Ectodermal cell (in vitro differentiated cells): ENCODE measurements at regions not wholly inside any gene's neighbourhood (a gene's known extent, or its start where the extent isn't known, plus 50 kb on each side); places are given as distances from the start of the nearest gene placed in this dataset.

ENCODE experiments used
- H3K27ac ChIP-seq: 2 replicates; pipeline ENCODE4 v1.7.0; 2013; ENCODE audit warnings: mild to moderate bottlenecking, low read depth, low read length; ENCODE audit not compliant: insufficient read depth, poor library complexity, severe bottlenecking
- H3K27me3 ChIP-seq: 2 replicates; pipeline ENCODE4 v1.7.0; 2013; ENCODE audit warnings: mild to moderate bottlenecking, low read length; ENCODE audit not compliant: insufficient read depth, control insufficient read depth, poor library complexity, severe bottlenecking
- H3K36me3 ChIP-seq: one replicate; pipeline ENCODE4 v1.7.0; 2013; ENCODE audit warnings: low read length; ENCODE audit not compliant: control insufficient read depth, insufficient read depth
- H3K4me1 ChIP-seq: one replicate; pipeline ENCODE4 v1.7.0; 2013; ENCODE audit warnings: low read length; ENCODE audit not compliant: control insufficient read depth, insufficient read depth
- H3K4me3 ChIP-seq: 2 replicates; pipeline ENCODE4 v1.7.0; 2013; ENCODE audit warnings: low read depth, low read length, control low read depth; ENCODE audit not compliant: insufficient read depth
- H3K9me3 ChIP-seq: 2 replicates; pipeline ENCODE4 v1.7.0; 2013; ENCODE audit warnings: mild to moderate bottlenecking, low read length, moderate library complexity; ENCODE audit not compliant: control insufficient read depth
- WGBS, 2 experiments: methylation state at CpG; one replicate each; pipeline ENCODE4 v1.1.7; 2013; ENCODE audit warnings: missing lambda C conversion rate in 2 of 2; 5-methylcytosine and 5-hydroxymethylcytosine counted together

GRCh38 chr5:28473531-28474107 is 1435.2 kb upstream of the CDH9 start:
- Histone ChIP-seq H3K4me3 (no peak overlapping the region), H3K27ac (no peak overlapping the region), H3K27me3 (no peaks in the 10 kb centered on the region), H3K4me1 (no peaks in the 10 kb centered on the region), H3K9me3 (no peaks in the 10 kb centered on the region), H3K36me3 (no peaks in the 10 kb centered on the region)
- WGBS, 2 experiments, result 69 to 72% methylated on average over 2 of the region's 4 CpGs

DNA sequence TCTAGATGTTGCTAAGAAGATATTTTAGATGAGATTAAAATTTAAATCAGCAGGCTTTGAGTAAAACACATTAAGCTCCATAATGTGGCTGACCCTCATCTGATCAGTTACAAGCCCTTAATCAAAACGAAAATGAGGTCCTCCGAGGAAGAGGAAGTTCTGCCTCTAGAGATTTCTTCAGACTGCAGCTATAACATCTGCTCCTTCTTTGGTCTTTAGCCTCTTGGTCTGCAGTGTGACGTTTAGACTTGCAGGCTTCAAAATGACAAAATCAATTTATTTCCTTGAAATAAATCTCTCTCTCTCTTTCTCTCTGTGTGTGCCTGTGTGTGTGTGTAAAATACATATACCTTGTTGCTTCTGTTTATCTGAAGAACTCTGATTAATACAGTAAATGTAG is 1429.8 kb upstream of the CDH9 start:
- no peaks in the 10 kb centered on the region for H3K9me3 ChIP-seq
- 96 to 97% methylated on average over 3 of the region's 3 CpGs for WGBS, 2 experiments
- no peaks in the 10 kb centered on the region for H3K4me1 ChIP-seq
- no peak overlapping the region for H3K27ac ChIP-seq
- H3K27me3 ChIP-seq, result no peaks in the 10 kb centered on the region
- no peak overlapping the region for H3K4me3 ChIP-seq
- no peaks in the 10 kb centered on the region for H3K36me3 ChIP-seq

GRCh38 chr5:28463728-28464127 is 1425.3 kb upstream of the CDH9 start:
- Histone ChIP-seq H3K27ac (no peak overlapping the region), H3K36me3 (no peaks in the 10 kb centered on the region), H3K9me3 (no peaks in the 10 kb centered on the region), H3K4me1 (no peaks in the 10 kb centered on the region), H3K27me3 (no peaks in the 10 kb centered on the region), H3K4me3 (no peak overlapping the region)
- WGBS, 2 experiments, result 83 to 89% methylated on average over 1 to 3 of the region's 4 CpGs

DNA sequence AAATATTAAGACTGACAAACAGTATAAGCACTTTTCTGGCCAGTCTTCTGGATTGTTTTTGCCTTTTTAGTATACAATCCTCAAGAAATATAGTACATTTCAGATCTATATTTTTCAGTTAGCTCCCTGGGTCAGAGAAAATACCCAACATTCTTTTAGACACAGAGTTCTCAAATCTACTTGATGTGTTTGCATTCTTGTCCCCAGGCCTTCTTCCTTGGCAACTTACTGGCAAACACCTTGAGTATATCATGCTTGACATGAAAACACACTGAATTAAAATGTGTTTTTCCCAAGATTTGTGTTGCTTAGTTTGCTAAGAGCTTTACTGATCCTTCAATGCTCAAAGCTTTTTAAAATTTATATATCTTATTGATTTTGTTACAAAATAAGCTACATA is 1413.1 kb upstream of the CDH9 start:
- H3K9me3 ChIP-seq, result no peaks in the 10 kb centered on the region
- H3K27me3 ChIP-seq, result no peaks in the 10 kb centered on the region
- H3K36me3 ChIP-seq, result no peaks in the 10 kb centered on the region
- no peak overlapping the region for H3K4me3 ChIP-seq
- no peaks in the 10 kb centered on the region for H3K4me1 ChIP-seq
- H3K27ac ChIP-seq, result no peak overlapping the region

DNA sequence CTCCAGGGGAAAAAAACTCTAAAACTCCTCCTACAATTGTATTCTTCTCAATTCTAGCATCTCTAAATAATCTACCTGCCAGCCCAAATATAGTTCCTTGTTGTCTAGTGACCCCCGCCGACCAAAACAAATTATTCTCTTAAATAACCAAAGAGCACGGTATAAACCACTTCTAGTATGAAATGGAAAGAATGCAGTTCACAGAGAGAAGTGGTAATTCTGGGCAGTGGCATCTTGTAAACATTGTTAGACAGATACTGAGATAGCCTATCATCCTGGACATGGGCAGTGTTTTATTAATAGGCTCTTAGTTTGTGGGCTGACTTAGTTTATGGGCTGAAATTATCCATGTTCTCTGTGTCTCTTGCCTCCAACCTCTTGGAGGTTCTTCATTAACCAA is 1412.6 kb upstream of the CDH9 start:
- WGBS, 2 experiments, result 86% methylated on average over 2 of the region's 3 CpGs
- no peaks in the 10 kb centered on the region for H3K27me3 ChIP-seq
- H3K9me3 ChIP-seq, result no peaks in the 10 kb centered on the region
- H3K36me3 ChIP-seq, result no peaks in the 10 kb centered on the region
- no peak overlapping the region for H3K27ac ChIP-seq
- no peak overlapping the region for H3K4me3 ChIP-seq
- no peaks in the 10 kb centered on the region for H3K4me1 ChIP-seq

DNA sequence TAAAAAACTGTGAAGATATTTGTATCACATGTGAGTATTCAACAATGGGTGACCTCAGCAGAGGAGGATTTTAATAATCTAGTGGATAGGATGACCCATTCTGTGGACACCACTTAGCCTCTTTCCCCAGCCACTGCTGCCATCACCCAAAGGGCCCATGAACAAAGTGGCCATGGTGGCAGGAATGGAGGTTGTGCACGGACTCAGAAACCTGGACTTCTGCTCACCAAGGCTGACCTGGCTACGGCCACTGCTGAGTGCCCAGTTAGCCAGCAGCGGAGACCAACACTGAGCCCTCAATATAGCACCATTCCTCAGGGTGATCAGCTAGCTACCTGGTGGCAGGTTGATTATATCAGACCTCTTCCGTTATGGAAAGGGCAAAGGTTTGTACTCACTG is 1410.4 kb upstream of the CDH9 start:
- no peaks in the 10 kb centered on the region for H3K36me3 ChIP-seq
- no peak overlapping the region for H3K4me3 ChIP-seq
- no peaks in the 10 kb centered on the region for H3K4me1 ChIP-seq
- H3K27me3 ChIP-seq, result no peaks in the 10 kb centered on the region
- H3K27ac ChIP-seq, result no peak overlapping the region
- H3K9me3 ChIP-seq, result no peaks in the 10 kb centered on the region
- 94 to 96% methylated on average over 4 of the region's 4 CpGs for WGBS, 2 experiments

- WGBS, 2 experiments, result 93 to 97% methylated on average over 5 of the region's 5 CpGs
These were observed 1392.3 kb upstream of the CDH9 start for GRCh38 chr5:28430565-28431178.

DNA sequence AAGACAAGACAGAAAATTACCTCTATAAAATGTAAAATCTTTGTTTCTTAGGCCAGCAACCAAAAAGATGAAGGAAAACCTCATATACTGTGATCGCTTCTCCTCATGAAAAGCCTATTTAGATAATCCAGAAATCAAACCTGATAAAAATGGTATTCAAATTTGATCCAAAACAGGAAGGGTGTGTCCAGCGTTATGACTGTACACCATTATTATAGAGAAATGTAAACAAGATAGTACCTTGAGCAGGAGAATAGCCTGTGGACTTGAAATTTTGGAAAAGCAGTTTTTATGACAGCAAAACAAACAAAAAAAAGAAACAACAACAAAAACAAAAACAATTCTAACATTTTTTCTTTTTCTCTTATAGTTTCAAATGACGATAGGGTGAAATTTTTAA is 1382.8 kb upstream of the CDH9 start:
- Histone ChIP-seq H3K27me3 (no peaks in the 10 kb centered on the region), H3K4me3 (no peak overlapping the region), H3K27ac (no peak overlapping the region), H3K36me3 (no peaks in the 10 kb centered on the region), H3K4me1 (no peaks in the 10 kb centered on the region), H3K9me3 (no peaks in the 10 kb centered on the region)
- WGBS, 2 experiments, result 80 to 100% methylated on average over 2 of the region's 3 CpGs

More at GRCh38 chr5:28430565-28431178, 1392.3 kb upstream of the CDH9 start:
- H3K27me3 ChIP-seq, result no peaks in the 10 kb centered on the region
- no peaks in the 10 kb centered on the region for H3K4me1 ChIP-seq
- peaks cover 5% of the 10 kb centered on the region for H3K36me3 ChIP-seq
- no peaks in the 10 kb centered on the region for H3K9me3 ChIP-seq
- no peak overlapping the region for H3K27ac ChIP-seq
- no peak overlapping the region for H3K4me3 ChIP-seq

DNA sequence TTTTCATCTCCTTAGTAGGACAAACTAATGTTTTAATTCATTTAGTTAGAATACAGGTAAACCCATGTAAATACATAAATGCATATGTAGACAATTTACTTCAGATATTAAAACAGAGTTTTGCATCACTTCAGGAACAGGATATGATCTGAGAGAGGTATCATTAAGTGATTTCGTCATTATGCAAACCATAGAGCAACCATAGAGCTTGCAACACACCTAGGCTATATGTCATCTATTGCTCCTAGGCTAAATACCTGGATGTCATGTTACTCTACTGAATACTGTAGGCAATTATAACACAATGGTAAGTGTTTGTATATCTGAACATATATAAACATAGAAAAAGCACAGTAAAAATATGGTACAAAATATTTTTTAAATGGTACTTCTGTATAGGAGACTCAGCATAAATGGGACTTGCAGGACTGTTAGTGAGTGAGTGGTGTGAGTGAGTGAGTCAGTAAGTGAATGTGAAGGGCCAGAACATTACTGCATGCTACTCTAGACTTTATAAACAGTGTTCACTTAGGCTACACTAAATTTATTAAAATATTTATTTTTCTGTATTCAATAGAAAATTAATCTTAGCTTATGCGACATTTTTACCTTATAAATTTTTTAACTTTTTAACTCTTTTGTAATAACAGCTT is 1377.5 kb upstream of the CDH9 start:
- Histone ChIP-seq H3K4me3 (no peak overlapping the region), H3K4me1 (no peaks in the 10 kb centered on the region), H3K9me3 (no peaks in the 10 kb centered on the region), H3K36me3 (no peaks in the 10 kb centered on the region), H3K27ac (no peak overlapping the region), H3K27me3 (no peaks in the 10 kb centered on the region)
- whole genome bisulfite sequencing, 2 experiments, result 94% methylated on average over 2 of the region's 2 CpGs; no CpG with 5 or more reads in 1 of the 2 experiments

GRCh38 chr5:28414619-28415018 is 1376.2 kb upstream of the CDH9 start:
- no peak overlapping the region for H3K4me3 ChIP-seq

More at GRCh38 chr5:28414619-28415018, 1376.2 kb upstream of the CDH9 start:
- Histone ChIP-seq H3K36me3 (no peaks in the 10 kb centered on the region), H3K27ac (no peak overlapping the region), H3K27me3 (no peaks in the 10 kb centered on the region), H3K4me1 (no peaks in the 10 kb centered on the region), H3K9me3 (no peaks in the 10 kb centered on the region)
- 94 to 100% methylated on average over 1 of the region's 1 CpG for WGBS, 2 experiments
